ENCODE measurements at regions not wholly inside any gene's neighbourhood (a gene's known extent, or its start where the extent isn't known, plus 50 kb on each side); places are given as distances from the start of the nearest gene placed in this dataset.

- H3K4me1 ChIP-seq (ENCODE audit: control insufficient read depth in 1 of 2, insufficient read depth in 2 of 2, low read length in 2 of 2): no peaks in the 10 kb centered on the region
- no peaks in the 10 kb centered on the region for H3K27me3 ChIP-seq (ENCODE audit: control insufficient read depth in 1 of 2, insufficient read depth in 2 of 2, low read length in 2 of 2)
- H3K9ac ChIP-seq (ENCODE audit: low read depth in 1 of 2, low read length in 2 of 2): no peak overlapping the region
- H3K9me3 ChIP-seq (ENCODE audit: control insufficient read depth in 1 of 2, low read length in 2 of 2): peaks cover 0 to 6% of the 10 kb centered on the region in 2 donors
- H3K36me3 ChIP-seq (ENCODE audit: control insufficient read depth in 1 of 2, insufficient read depth in 2 of 2, low read length in 2 of 2): no peaks in the 10 kb centered on the region
- H3K4me3 ChIP-seq (ENCODE audit: low read depth in 1 of 2, low read length in 2 of 2): no peak overlapping the region
- H3K27ac ChIP-seq (ENCODE audit: low read depth, low read length): no peak overlapping the region
Measured at GRCh38 chr6:165056292-165056691, 253.1 kb downstream of the C6orf118 start.

DNA sequence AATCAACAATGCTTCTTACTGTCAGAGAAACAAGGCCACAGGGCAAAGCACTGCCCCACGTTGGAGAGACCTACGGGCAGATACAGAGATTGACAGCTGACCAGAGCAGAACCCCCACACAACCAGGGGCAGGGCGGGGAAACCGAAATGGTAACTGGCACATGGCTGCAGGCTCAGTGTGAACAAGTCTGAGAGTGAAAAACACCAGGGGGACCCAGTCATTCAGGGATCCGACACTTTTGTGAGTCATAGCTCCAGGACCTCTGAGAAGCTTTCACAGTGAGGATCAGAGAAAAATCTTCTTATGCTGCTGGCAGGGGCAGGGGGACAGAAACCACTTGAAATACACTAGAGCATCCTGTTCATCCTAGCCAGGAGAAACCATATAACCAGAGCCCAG lies 254.2 kb downstream of the C6orf118 start:
- Histone ChIP-seq H3K36me3 (ENCODE audit: control insufficient read depth in 1 of 2, insufficient read depth in 2 of 2, low read length in 2 of 2) (no peaks in the 10 kb centered on the region), H3K4me1 (ENCODE audit: control insufficient read depth in 1 of 2, insufficient read depth in 2 of 2, low read length in 2 of 2) (no peaks in the 10 kb centered on the region), H3K4me3 (ENCODE audit: low read depth in 1 of 2, low read length in 2 of 2) (no peak overlapping the region), H3K9ac (ENCODE audit: low read depth in 1 of 2, low read length in 2 of 2) (no peak overlapping the region), H3K27me3 (ENCODE audit: control insufficient read depth in 1 of 2, insufficient read depth in 2 of 2, low read length in 2 of 2) (no peaks in the 10 kb centered on the region), H3K27ac (ENCODE audit: low read depth, low read length) (no peak overlapping the region), H3K9me3 (ENCODE audit: control insufficient read depth in 1 of 2, low read length in 2 of 2) (peaks cover 2 to 6% of the 10 kb centered on the region in 2 donors)

- Histone ChIP-seq H3K36me3 (ENCODE audit: control insufficient read depth in 1 of 2, insufficient read depth in 2 of 2, low read length in 2 of 2) (no peaks in the 10 kb centered on the region), H3K27ac (ENCODE audit: low read depth, low read length) (no peak overlapping the region), H3K4me3 (ENCODE audit: low read depth in 1 of 2, low read length in 2 of 2) (no peak overlapping the region), H3K27me3 (ENCODE audit: control insufficient read depth in 1 of 2, insufficient read depth in 2 of 2, low read length in 2 of 2) (no peaks in the 10 kb centered on the region), H3K9ac (ENCODE audit: low read depth in 1 of 2, low read length in 2 of 2) (no peak overlapping the region), H3K4me1 (ENCODE audit: control insufficient read depth in 1 of 2, insufficient read depth in 2 of 2, low read length in 2 of 2) (no peaks in the 10 kb centered on the region), H3K9me3 (ENCODE audit: control insufficient read depth in 1 of 2, low read length in 2 of 2) (peaks cover 14 to 15% of the 10 kb centered on the region in 2 donors)
Measured at GRCh38 chr6:165052561-165053480, 256.6 kb downstream of the C6orf118 start.

GRCh38 chr6:165049362-165049761 lies 260.0 kb downstream of the C6orf118 start:
- Histone ChIP-seq H3K9ac (ENCODE audit: low read depth in 1 of 2, low read length in 2 of 2) (no peak overlapping the region), H3K27me3 (ENCODE audit: control insufficient read depth in 1 of 2, insufficient read depth in 2 of 2, low read length in 2 of 2) (no peaks in the 10 kb centered on the region), H3K36me3 (ENCODE audit: control insufficient read depth in 1 of 2, insufficient read depth in 2 of 2, low read length in 2 of 2) (no peaks in the 10 kb centered on the region), H3K9me3 (ENCODE audit: control insufficient read depth in 1 of 2, low read length in 2 of 2) (peaks cover 11 to 17% of the 10 kb centered on the region in 2 donors), H3K27ac (ENCODE audit: low read depth, low read length) (no peak overlapping the region), H3K4me3 (ENCODE audit: low read depth in 1 of 2, low read length in 2 of 2) (no peak overlapping the region), H3K4me1 (ENCODE audit: control insufficient read depth in 1 of 2, insufficient read depth in 2 of 2, low read length in 2 of 2) (no peaks in the 10 kb centered on the region)

DNA sequence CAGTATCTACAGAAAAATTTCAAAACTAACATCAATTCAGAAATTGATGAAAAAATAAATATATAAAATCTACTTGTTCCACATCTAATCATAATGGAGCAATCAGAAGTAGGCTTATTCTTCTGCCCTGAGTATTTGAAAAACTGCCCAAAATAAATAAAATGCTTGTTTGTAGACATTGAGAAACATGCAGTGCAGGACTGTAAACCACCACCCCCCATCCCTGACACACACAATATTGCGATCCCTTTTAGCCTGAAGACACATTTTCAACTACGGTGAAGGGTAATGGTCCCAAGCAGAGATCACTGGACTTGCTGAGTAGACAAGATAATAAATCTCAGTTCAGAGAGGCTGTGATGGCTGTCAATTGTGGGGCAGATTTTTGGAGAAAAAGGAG lies 261.5 kb downstream of the C6orf118 start:
- Histone ChIP-seq H3K27ac (ENCODE audit: low read depth, low read length) (no peak overlapping the region), H3K4me3 (ENCODE audit: low read depth in 1 of 2, low read length in 2 of 2) (no peak overlapping the region), H3K36me3 (ENCODE audit: control insufficient read depth in 1 of 2, insufficient read depth in 2 of 2, low read length in 2 of 2) (no peaks in the 10 kb centered on the region), H3K27me3 (ENCODE audit: control insufficient read depth in 1 of 2, insufficient read depth in 2 of 2, low read length in 2 of 2) (no peaks in the 10 kb centered on the region), H3K9me3 (ENCODE audit: control insufficient read depth in 1 of 2, low read length in 2 of 2) (peaks cover 11 to 24% of the 10 kb centered on the region in 2 donors), H3K9ac (ENCODE audit: low read depth in 1 of 2, low read length in 2 of 2) (no peak overlapping the region), H3K4me1 (ENCODE audit: control insufficient read depth in 1 of 2, insufficient read depth in 2 of 2, low read length in 2 of 2) (no peaks in the 10 kb centered on the region)

DNA sequence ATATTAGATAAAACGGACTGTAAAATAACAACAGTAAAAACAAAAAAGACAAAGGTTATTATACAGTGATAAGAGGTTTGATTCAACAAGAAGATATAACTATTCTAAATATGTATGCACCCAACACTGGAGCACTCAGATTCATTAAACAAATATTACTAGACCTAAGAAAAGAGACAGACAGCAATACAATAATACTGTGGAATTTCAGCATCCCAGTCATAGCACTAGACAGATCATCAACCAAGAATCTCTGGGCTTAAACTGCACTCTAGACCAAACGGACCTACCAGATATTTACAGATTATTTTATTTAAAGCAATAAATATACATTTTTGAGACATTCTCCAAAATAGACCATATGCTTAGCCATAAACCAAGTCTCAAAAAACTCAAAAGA lies 263.8 kb downstream of the C6orf118 start:
- no peaks in the 10 kb centered on the region for H3K4me1 ChIP-seq (ENCODE audit: control insufficient read depth in 1 of 2, insufficient read depth in 2 of 2, low read length in 2 of 2)
- no peaks in the 10 kb centered on the region for H3K27me3 ChIP-seq (ENCODE audit: control insufficient read depth in 1 of 2, insufficient read depth in 2 of 2, low read length in 2 of 2)
- H3K9ac ChIP-seq (ENCODE audit: low read depth in 1 of 2, low read length in 2 of 2): no peak overlapping the region
- no peaks in the 10 kb centered on the region for H3K36me3 ChIP-seq (ENCODE audit: control insufficient read depth in 1 of 2, insufficient read depth in 2 of 2, low read length in 2 of 2)
- peaks cover 16 to 28% of the 10 kb centered on the region in 2 donors for H3K9me3 ChIP-seq (ENCODE audit: control insufficient read depth in 1 of 2, low read length in 2 of 2)
- no peak overlapping the region for H3K4me3 ChIP-seq (ENCODE audit: low read depth in 1 of 2, low read length in 2 of 2)
- no peak overlapping the region for H3K27ac ChIP-seq (ENCODE audit: low read depth, low read length)

- no peaks in the 10 kb centered on the region for H3K27me3 ChIP-seq (ENCODE audit: control insufficient read depth in 1 of 2, insufficient read depth in 2 of 2, low read length in 2 of 2)
- H3K36me3 ChIP-seq (ENCODE audit: control insufficient read depth in 1 of 2, insufficient read depth in 2 of 2, low read length in 2 of 2): no peaks in the 10 kb centered on the region
- no peaks in the 10 kb centered on the region for H3K4me1 ChIP-seq (ENCODE audit: control insufficient read depth in 1 of 2, insufficient read depth in 2 of 2, low read length in 2 of 2)
- H3K27ac ChIP-seq (ENCODE audit: low read depth, low read length): no peak overlapping the region
- H3K4me3 ChIP-seq (ENCODE audit: low read depth in 1 of 2, low read length in 2 of 2): no peak overlapping the region
- H3K9ac ChIP-seq (ENCODE audit: low read depth in 1 of 2, low read length in 2 of 2): no peak overlapping the region
- H3K9me3 ChIP-seq (ENCODE audit: control insufficient read depth in 1 of 2, low read length in 2 of 2): peaks cover 8 to 20% of the 10 kb centered on the region in 2 donors
Measured at GRCh38 chr6:165042912-165043311, 266.5 kb downstream of the C6orf118 start.

- no peaks in the 10 kb centered on the region for H3K4me1 ChIP-seq (ENCODE audit: control insufficient read depth in 1 of 2, insufficient read depth in 2 of 2, low read length in 2 of 2)
- no peaks in the 10 kb centered on the region for H3K36me3 ChIP-seq (ENCODE audit: control insufficient read depth in 1 of 2, insufficient read depth in 2 of 2, low read length in 2 of 2)
- H3K9ac ChIP-seq (ENCODE audit: low read depth in 1 of 2, low read length in 2 of 2): no peak overlapping the region
- no peak overlapping the region for H3K4me3 ChIP-seq (ENCODE audit: low read depth in 1 of 2, low read length in 2 of 2)
- no peak overlapping the region for H3K27ac ChIP-seq (ENCODE audit: low read depth, low read length)
- H3K9me3 ChIP-seq (ENCODE audit: control insufficient read depth in 1 of 2, low read length in 2 of 2): peaks cover 21 to 23% of the 10 kb centered on the region in 2 donors
- H3K27me3 ChIP-seq (ENCODE audit: control insufficient read depth in 1 of 2, insufficient read depth in 2 of 2, low read length in 2 of 2): no peaks in the 10 kb centered on the region
Measured at GRCh38 chr6:165040440-165040839, 269.0 kb downstream of the C6orf118 start.

- no peak overlapping the region for H3K27ac ChIP-seq (ENCODE audit: low read depth, low read length)
- no peaks in the 10 kb centered on the region for H3K4me1 ChIP-seq (ENCODE audit: control insufficient read depth in 1 of 2, insufficient read depth in 2 of 2, low read length in 2 of 2)
- H3K4me3 ChIP-seq (ENCODE audit: low read depth in 1 of 2, low read length in 2 of 2): no peak overlapping the region
- H3K9ac ChIP-seq (ENCODE audit: low read depth in 1 of 2, low read length in 2 of 2): no peak overlapping the region
- peaks cover 23 to 25% of the 10 kb centered on the region in 2 donors for H3K9me3 ChIP-seq (ENCODE audit: control insufficient read depth in 1 of 2, low read length in 2 of 2)
- no peaks in the 10 kb centered on the region for H3K27me3 ChIP-seq (ENCODE audit: control insufficient read depth in 1 of 2, insufficient read depth in 2 of 2, low read length in 2 of 2)
- no peaks in the 10 kb centered on the region for H3K36me3 ChIP-seq (ENCODE audit: control insufficient read depth in 1 of 2, insufficient read depth in 2 of 2, low read length in 2 of 2)
Measured at GRCh38 chr6:165034271-165034741, 275.1 kb downstream of the C6orf118 start.

DNA sequence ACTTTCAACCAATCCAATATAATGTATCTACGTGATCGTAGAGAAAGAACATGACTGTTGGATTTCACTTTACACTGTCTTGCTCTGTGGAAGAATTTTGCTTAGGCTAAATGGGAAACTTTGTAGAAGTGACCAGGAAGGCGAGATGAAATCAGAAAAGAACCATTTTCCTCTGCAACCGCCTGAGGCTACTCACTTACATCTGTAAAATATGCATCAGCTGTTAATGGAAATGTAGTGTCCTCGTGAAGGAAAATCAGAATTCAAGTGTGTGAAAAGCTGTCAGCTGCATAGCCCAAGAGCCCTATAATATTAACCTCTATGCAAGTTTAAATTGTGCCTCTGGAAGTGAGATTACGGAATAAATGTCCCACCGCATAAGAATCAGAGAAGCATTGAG lies 277.9 kb downstream of the C6orf118 start:
- H3K4me3 ChIP-seq (ENCODE audit: low read depth in 1 of 2, low read length in 2 of 2): no peak overlapping the region
- H3K27ac ChIP-seq (ENCODE audit: low read depth, low read length): no peak overlapping the region
- H3K9me3 ChIP-seq (ENCODE audit: control insufficient read depth in 1 of 2, low read length in 2 of 2): peaks cover 14 to 15% of the 10 kb centered on the region in 2 donors
- H3K9ac ChIP-seq (ENCODE audit: low read depth in 1 of 2, low read length in 2 of 2): no peak overlapping the region
- no peaks in the 10 kb centered on the region for H3K4me1 ChIP-seq (ENCODE audit: control insufficient read depth in 1 of 2, insufficient read depth in 2 of 2, low read length in 2 of 2)
- H3K27me3 ChIP-seq (ENCODE audit: control insufficient read depth in 1 of 2, insufficient read depth in 2 of 2, low read length in 2 of 2): no peaks in the 10 kb centered on the region
- H3K36me3 ChIP-seq (ENCODE audit: control insufficient read depth in 1 of 2, insufficient read depth in 2 of 2, low read length in 2 of 2): no peaks in the 10 kb centered on the region
